Lower leg skin (tissue), 3 donors: ENCODE measurements at regions not wholly inside any gene's neighbourhood (a gene's known extent, or its start where the extent isn't known, plus 50 kb on each side); places are given as distances from the start of the nearest gene placed in this dataset.

Experiments
- POLR2A ChIP-seq, 2 donors: fragments of 450-650 bp; IDR thresholded peaks; one replicate each; pipeline ENCODE4 v1.6.1; 2016 to 2017; ENCODE audit warnings: antibody characterized with exemption in 2 of 2, mild to moderate bottlenecking in 1 of 2, moderate library complexity in 1 of 2
- TF ChIP-seq, protein P1 (sequence below), 3 donors: fragments of 450-650 bp; IDR thresholded peaks; one replicate each; pipeline ENCODE4 v1.5.1; 2016; ENCODE audit warnings: antibody characterized with exemption in 3 of 3, mild to moderate bottlenecking in 3 of 3, moderate library complexity in 2 of 3

DNA sequence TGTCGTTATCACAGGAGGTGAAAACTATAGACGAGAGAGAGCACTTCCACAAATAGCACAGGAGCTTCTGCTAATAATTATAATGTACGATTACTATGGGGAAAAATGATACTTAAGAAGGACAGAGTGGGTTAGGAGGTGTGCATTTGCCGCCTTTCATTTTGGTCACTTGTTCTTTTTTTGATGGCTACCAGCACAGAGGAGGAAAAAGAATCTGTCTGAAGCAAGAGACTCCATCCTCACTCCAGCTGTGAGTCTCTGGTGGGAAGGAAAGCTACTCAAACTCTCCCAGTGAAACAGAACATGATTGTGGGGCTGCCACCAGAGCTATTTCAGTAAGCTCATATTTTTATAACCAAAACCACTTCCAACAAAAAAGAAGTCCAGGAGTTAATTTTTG is 270.4 kb upstream of the TMEM161B start:
- TF ChIP-seq, protein P1, sequence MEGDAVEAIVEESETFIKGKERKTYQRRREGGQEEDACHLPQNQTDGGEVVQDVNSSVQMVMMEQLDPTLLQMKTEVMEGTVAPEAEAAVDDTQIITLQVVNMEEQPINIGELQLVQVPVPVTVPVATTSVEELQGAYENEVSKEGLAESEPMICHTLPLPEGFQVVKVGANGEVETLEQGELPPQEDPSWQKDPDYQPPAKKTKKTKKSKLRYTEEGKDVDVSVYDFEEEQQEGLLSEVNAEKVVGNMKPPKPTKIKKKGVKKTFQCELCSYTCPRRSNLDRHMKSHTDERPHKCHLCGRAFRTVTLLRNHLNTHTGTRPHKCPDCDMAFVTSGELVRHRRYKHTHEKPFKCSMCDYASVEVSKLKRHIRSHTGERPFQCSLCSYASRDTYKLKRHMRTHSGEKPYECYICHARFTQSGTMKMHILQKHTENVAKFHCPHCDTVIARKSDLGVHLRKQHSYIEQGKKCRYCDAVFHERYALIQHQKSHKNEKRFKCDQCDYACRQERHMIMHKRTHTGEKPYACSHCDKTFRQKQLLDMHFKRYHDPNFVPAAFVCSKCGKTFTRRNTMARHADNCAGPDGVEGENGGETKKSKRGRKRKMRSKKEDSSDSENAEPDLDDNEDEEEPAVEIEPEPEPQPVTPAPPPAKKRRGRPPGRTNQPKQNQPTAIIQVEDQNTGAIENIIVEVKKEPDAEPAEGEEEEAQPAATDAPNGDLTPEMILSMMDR (IDR thresholded peaks at IDR 0.05): no peak
- TF ChIP-seq POLR2A (IDR thresholded peaks at IDR 0.05): no peak
